ENCODE measurements at regions not wholly inside any gene's neighbourhood (a gene's known extent, or its start where the extent isn't known, plus 50 kb on each side); places are given as distances from the start of the nearest gene placed in this dataset.

- TF ChIP-seq POLR2A (IDR thresholded peaks at IDR 0.05; ENCODE audit: low read depth, low read length) (no peak), CHD1 (IDR thresholded peaks at IDR 0.05; ENCODE audit: low read depth, low read length) (no peak), SMC3 (IDR thresholded peaks at IDR 0.05; ENCODE audit: low read depth, low read length) (no peak)
- TF ChIP-seq, protein P1, sequence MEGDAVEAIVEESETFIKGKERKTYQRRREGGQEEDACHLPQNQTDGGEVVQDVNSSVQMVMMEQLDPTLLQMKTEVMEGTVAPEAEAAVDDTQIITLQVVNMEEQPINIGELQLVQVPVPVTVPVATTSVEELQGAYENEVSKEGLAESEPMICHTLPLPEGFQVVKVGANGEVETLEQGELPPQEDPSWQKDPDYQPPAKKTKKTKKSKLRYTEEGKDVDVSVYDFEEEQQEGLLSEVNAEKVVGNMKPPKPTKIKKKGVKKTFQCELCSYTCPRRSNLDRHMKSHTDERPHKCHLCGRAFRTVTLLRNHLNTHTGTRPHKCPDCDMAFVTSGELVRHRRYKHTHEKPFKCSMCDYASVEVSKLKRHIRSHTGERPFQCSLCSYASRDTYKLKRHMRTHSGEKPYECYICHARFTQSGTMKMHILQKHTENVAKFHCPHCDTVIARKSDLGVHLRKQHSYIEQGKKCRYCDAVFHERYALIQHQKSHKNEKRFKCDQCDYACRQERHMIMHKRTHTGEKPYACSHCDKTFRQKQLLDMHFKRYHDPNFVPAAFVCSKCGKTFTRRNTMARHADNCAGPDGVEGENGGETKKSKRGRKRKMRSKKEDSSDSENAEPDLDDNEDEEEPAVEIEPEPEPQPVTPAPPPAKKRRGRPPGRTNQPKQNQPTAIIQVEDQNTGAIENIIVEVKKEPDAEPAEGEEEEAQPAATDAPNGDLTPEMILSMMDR (conservative IDR thresholded peaks at IDR 0.05; ENCODE audit: low read depth, low read length), result no peak
Observed at GRCh38 chr14:87139299-87139698, 853.7 kb downstream of the GALC start.

Data from IMR-90 (cell line).